Prostate gland (tissue), 2 donors: ENCODE measurements at regions not wholly inside any gene's neighbourhood (a gene's known extent, or its start where the extent isn't known, plus 50 kb on each side); places are given as distances from the start of the nearest gene placed in this dataset.

Source experiments
- CTCF ChIP-seq, 4 experiments: fragments of 200-600 bp in 2 of 4; fragments of 450-650 bp in 2 of 4; sonication (generic) in 2 of 4; IDR thresholded peaks; 1 replicate in 3 of 4; 2 replicates in 1 of 4; pipeline ENCODE4 v1.5.1; 2016 to 2019; ENCODE audit warnings: antibody characterized with exemption in 4 of 4, mild to moderate bottlenecking in 2 of 4, moderate library complexity in 2 of 4
- POLR2A ChIP-seq: fragments of 450-650 bp; IDR thresholded peaks from one replicate; pipeline ENCODE4 v1.6.1; 2016; ENCODE audit warnings: antibody characterized with exemption, mild to moderate bottlenecking
- POLR2AphosphoS5 ChIP-seq: sonication (generic); formaldehyde crosslinking; IDR thresholded peaks from one replicate; pipeline ENCODE4 v1.6.1; 2017; ENCODE audit warnings: antibody characterized with exemption

- TF ChIP-seq POLR2A, result no peak
- no peak for TF ChIP-seq POLR2AphosphoS5
- no peak for TF ChIP-seq CTCF (IDR thresholded peaks at IDR 0.05)
Measured at GRCh38 chr13:85709072-85709471, 90.1 kb downstream of the SLITRK6 start.
